ENCODE measurements at regions not wholly inside any gene's neighbourhood (a gene's known extent, or its start where the extent isn't known, plus 50 kb on each side); places are given as distances from the start of the nearest gene placed in this dataset.
"Not testable (repeated sequence)": the region's sequence is repeated elsewhere in the genome, so short reads cannot be mapped to it uniquely, and the experiment has no call there.

DNA sequence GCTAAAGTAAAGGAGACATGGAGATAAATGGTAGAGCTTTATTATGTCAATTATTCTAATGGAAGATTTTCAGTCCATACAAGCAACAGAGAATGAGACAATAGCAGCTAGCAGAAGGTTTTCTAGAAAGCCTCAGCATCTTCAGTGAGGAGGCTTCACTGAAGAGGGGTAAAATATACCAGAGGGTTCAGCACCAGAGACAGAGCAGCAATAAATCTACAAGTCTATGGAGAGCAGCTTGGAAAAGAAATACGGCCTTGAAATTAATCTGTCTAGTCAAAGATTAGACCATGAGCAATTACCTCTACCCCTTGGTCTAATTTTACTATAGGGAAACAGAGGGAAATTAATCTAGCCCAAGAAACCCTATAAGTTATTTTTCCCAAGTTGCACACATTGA, 185.7 kb upstream of the CRIM1 start:
- H3K27me3 Mint-ChIP-seq: no peaks in the 10 kb centered on the region
- no peak overlapping the region for H3K4me3 Mint-ChIP-seq (ENCODE audit: low read depth)
- TF ChIP-seq CTCF (IDR thresholded peaks at IDR 0.05; ENCODE audit: unreplicated experiment): no peak
- H3K27ac Mint-ChIP-seq: no peak overlapping the region
- no peak for DNase-seq (ENCODE audit: low spot score, unreplicated experiment)
- H3K4me1 Mint-ChIP-seq (ENCODE audit: low read depth): peaks cover 8% of the 10 kb centered on the region
- no peaks in the 10 kb centered on the region for H3K36me3 Mint-ChIP-seq (ENCODE audit: insufficient read depth)
- no peaks in the 10 kb centered on the region for H3K9me3 Mint-ChIP-seq (ENCODE audit: low read depth)

GRCh38 chr2:36168115-36168514, 187.5 kb upstream of the CRIM1 start:
- H3K27me3 Mint-ChIP-seq: no peaks in the 10 kb centered on the region
- H3K36me3 Mint-ChIP-seq (ENCODE audit: insufficient read depth): no peaks in the 10 kb centered on the region
- no peak overlapping the region for H3K4me3 Mint-ChIP-seq (ENCODE audit: low read depth)
- TF ChIP-seq CTCF (IDR thresholded peaks at IDR 0.05; ENCODE audit: unreplicated experiment): no peak
- no peak for DNase-seq (ENCODE audit: low spot score, unreplicated experiment)
- peaks cover 7% of the 10 kb centered on the region for H3K4me1 Mint-ChIP-seq (ENCODE audit: low read depth)
- no peaks in the 10 kb centered on the region for H3K9me3 Mint-ChIP-seq (ENCODE audit: low read depth)
- H3K27ac Mint-ChIP-seq: no peak overlapping the region

DNA sequence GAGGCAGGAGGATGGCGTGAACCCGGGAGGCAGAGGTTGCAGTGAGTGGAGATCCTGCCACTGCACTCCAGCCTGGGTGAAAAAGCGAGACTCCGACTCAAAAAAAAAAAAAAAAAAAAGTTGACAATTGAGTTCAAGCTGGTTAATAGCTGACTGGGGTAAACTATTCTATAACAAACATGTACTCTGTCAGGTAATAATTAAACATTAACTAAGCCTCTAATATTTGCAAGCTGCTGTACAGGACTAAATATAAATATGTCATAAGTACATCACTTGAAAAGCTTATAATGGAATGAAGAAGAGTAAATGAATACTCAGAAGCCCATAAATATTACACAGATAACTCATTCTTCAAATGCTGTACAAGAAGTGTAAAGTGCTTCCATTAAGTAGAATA, 190.4 kb upstream of the CRIM1 start:
- H3K9me3 Mint-ChIP-seq (ENCODE audit: low read depth): no peaks in the 10 kb centered on the region
- DNase-seq (ENCODE audit: low spot score, unreplicated experiment): no peak
- no peak overlapping the region for H3K4me3 Mint-ChIP-seq (ENCODE audit: low read depth)
- no peak overlapping the region for H3K27ac Mint-ChIP-seq
- no peaks in the 10 kb centered on the region for H3K27me3 Mint-ChIP-seq
- TF ChIP-seq CTCF (IDR thresholded peaks at IDR 0.05; ENCODE audit: unreplicated experiment): no peak
- peaks cover 7% of the 10 kb centered on the region for H3K4me1 Mint-ChIP-seq (ENCODE audit: low read depth)
- no peaks in the 10 kb centered on the region for H3K36me3 Mint-ChIP-seq (ENCODE audit: insufficient read depth)

GRCh38 chr2:36163520-36164254, 191.9 kb upstream of the CRIM1 start:
- Mint-ChIP-seq H3K9me3 (ENCODE audit: low read depth) (no peaks in the 10 kb centered on the region), H3K4me3 (ENCODE audit: low read depth) (no peak overlapping the region), H3K36me3 (ENCODE audit: insufficient read depth) (no peaks in the 10 kb centered on the region), H3K27ac (no peak overlapping the region), H3K4me1 (ENCODE audit: low read depth) (peaks cover 7% of the 10 kb centered on the region), H3K27me3 (no peaks in the 10 kb centered on the region)
- TF ChIP-seq CTCF (IDR thresholded peaks at IDR 0.05; ENCODE audit: unreplicated experiment): no peak
- DNase-seq (ENCODE audit: low spot score, unreplicated experiment): no peak

- not testable (repeated sequence) for H3K9me3 Mint-ChIP-seq (ENCODE audit: low read depth); H3K4me3 Mint-ChIP-seq (ENCODE audit: low read depth); H3K27ac Mint-ChIP-seq; DNase-seq (ENCODE audit: low spot score, unreplicated experiment); H3K36me3 Mint-ChIP-seq (ENCODE audit: insufficient read depth); H3K27me3 Mint-ChIP-seq; H3K4me1 Mint-ChIP-seq (ENCODE audit: low read depth)
Measured at GRCh38 chr2:36157093-36157492, 198.5 kb upstream of the CRIM1 start.

DNA sequence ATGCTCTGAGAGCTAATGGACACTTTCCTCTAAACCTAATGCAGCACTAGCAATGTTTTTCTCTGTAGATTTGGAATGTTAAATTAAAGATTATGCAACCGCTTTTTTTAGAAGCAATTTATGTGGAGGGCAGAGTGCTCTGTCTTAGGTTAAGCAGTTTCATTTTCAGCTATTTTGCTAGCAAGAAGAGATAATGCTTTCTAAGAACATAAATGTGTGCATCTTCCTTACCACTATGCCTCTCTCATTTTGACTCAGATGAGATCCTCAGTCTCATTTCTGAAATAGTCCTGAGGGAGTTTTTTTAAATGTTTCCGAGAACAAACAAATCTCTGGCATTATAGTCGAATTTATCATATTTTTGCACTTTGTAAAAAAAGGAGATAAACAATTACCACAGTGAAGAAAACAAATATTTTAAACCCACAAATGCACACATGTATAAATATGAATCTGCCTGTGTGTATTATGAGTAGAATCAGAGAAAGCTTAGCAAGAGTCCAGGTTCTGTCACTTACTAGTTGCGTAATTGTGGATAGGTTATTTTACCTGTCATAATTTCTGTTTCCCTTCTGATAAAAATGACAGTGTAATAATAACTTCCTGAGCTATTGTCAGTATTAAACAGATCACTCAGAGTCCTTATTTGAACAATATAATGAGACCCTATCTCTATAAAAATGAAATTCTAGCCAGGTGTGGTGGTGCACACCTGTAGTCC, 207.7 kb upstream of the CRIM1 start:
- Mint-ChIP-seq H3K4me1 (ENCODE audit: low read depth) (no peaks in the 10 kb centered on the region), H3K4me3 (ENCODE audit: low read depth) (no peak overlapping the region), H3K27ac (no peak overlapping the region), H3K36me3 (ENCODE audit: insufficient read depth) (no peaks in the 10 kb centered on the region), H3K27me3 (no peaks in the 10 kb centered on the region), H3K9me3 (ENCODE audit: low read depth) (no peaks in the 10 kb centered on the region)
- DNase-seq (ENCODE audit: low spot score, unreplicated experiment): no peak
- no peak for TF ChIP-seq CTCF (IDR thresholded peaks at IDR 0.05; ENCODE audit: unreplicated experiment)
